ENCODE measurements at regions not wholly inside any gene's neighbourhood (a gene's known extent, or its start where the extent isn't known, plus 50 kb on each side); places are given as distances from the start of the nearest gene placed in this dataset.

DNA sequence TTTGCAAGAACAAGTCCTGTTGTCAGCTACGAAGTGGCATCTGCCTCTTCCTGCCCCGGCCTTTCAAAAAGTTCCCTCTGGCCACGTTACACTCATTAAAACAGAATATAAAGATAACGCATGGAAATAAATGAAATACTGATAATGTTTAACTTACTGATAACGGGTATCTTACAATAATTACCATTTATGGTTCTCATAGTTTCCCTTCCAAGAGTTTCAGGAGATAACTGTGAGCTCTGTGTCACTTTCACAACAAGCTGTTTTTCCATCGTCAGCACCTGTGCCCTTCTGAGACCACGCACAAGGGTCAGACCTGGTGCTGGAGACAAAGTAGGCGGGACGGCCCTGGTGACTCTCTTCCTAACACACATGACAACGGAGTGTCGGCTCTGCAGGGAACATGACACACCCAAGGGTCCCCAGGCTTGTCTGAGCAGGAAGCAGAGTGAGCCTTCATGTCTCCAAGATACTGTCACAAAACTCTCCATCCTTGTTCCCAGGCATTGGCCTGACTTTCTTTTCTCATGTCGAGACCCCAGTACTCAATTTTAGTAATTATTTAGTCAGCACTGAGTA, 86.2 kb upstream of the THBS2 start:
- DNase-seq = no peak

DNA sequence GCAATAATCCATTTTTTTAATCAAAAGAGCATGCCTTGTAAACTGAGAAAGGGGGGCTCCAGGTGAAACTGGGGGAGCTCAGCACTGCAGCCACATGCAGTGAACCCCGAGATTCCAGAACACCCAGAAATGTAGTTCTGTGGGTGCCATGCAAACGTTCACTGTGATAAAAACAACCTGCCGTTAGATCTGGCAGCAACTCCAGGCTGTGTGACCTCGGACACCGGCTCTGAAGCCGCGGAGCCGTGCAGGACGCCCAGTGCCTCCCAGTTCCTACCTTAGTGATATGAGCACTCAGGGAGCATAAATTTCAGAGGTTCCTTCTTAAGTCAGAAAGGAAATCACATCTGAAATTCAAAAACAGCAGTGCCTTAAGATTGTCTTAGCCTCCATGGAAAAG, 85.4 kb upstream of the THBS2 start:
- DNase-seq = no peak

DNA sequence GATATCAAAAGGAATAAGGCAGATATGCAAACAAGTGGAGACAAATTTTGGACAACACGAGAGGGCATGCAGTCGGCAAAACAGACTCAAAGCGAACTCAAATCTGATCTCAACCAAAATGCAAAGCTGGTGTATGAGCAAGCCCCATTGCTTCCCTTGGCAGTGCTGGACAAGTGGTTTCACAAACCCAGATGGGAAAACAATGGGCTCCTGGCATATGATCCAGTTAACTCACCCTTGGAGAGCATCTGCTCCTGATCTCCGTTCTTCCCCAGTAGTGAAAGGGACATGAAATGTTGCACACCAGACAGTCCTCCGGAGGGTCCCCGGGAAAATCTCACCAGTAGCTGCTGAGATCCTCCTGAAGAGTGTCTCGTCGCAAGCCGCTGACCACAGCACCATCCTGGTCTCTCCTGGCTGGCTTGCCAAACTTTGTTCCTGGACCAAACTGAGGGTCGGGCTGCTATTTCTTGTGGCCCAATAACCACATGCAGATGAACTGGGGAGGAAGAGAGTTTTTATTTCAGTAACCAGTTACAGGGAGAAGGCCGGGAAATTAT, 84.3 kb upstream of the THBS2 start:
- DNase-seq = no peak

DNA sequence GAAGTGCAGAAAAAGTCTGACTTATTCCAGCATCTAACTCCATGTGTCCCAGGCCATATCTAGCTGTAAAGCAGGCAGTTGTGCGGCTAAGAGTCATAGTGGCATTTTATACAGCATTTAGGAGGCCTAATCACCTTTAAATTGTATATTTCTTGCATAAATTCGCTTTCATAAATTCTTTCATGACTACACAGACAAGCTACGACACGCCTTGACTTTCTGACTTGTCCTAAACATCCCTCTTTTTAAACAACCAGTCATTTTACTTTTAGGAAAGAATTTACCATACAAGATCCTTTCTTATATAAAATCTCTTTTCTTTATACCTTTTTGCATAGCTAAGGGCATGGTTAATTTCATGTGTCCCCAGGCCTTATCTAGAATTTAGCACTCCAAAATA, 81.7 kb upstream of the THBS2 start:
- no peak for DNase-seq

DNA sequence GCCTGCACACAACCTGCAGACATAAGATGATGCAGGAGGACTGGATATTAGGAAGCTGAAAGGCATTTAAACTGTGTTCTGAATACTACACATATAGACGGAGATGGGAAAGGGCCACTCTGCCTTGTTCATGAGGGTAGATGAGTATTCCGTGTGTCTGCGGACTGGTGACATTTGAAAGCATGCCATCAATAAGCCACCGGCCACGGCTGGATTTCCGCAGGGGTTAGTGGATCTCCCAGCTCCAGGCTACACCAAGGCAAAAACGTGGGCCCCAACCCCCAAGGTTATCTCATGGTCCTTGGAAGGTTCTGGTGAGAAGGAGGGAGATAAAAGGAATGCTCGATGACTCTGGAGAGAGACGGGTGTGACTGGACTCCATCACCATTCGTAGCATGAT, 78.6 kb upstream of the THBS2 start:
- no peak for DNase-seq

DNA sequence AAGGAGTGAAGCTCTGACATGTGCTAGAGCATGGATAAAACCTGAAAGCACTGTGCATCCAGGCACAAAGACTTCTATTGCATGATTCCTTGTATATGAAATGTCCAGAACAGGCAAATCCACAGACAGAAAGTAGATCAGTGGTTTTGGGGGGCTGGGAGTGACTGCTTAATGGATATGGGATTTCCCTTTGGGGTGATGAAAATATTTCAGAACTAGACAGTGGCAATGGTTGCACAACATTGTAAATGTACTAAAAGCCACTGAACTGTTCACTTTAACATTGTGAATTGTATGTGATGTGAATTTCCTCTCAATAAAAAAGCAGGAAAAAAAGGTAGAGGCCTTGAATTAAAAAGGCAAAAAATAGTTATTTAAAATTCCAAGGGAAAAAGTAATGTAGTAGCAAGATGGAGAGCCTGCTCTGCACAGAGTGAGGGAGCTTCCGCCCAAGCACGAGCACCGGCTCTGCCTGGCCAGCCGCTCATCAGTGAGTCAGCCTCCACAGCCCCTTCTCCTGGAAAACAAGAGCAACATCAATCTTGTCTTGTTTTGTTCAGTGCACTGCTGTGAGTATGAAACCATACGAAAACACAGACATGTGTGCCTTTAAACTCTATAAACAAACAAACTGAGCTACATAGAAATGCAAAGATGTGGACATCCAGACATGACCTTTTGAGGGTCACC, 74.6 kb upstream of the THBS2 start:
- DNase-seq = no peak

DNA sequence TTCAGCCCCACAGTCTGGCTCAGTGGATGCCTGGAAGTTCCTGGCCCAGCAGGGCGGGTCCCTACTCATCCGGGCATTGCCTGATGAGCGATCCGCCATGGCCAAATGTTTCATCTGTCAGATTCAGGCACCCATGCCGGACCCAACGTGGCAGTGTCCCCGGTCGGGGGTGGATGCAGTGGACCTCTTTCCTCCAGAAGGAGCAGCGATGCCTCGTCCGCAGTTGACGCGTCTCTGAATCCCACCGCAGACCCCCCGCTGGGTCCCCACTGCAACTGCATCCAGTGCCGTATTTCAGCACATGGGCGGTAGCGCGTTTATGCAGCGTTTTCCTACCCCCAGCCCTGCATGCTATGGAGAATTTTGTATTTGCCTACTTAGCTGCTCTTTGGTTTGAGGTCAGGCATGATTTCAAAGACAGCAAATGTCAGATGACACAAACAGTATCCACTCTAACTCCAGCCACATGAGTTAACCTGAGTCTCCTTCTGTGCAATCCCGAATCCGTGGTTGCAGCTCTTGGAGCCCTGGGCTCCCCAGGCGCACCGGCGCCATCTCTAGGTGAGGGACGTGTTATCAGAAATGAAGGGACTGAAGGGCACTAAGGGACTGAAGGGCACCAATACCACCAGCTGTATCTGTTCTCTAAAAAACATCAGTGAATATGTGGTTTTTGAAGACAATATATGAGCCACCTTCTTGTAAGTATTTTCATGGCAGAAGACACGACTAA, 72.6 kb upstream of the THBS2 start:
- no peak for DNase-seq

DNA sequence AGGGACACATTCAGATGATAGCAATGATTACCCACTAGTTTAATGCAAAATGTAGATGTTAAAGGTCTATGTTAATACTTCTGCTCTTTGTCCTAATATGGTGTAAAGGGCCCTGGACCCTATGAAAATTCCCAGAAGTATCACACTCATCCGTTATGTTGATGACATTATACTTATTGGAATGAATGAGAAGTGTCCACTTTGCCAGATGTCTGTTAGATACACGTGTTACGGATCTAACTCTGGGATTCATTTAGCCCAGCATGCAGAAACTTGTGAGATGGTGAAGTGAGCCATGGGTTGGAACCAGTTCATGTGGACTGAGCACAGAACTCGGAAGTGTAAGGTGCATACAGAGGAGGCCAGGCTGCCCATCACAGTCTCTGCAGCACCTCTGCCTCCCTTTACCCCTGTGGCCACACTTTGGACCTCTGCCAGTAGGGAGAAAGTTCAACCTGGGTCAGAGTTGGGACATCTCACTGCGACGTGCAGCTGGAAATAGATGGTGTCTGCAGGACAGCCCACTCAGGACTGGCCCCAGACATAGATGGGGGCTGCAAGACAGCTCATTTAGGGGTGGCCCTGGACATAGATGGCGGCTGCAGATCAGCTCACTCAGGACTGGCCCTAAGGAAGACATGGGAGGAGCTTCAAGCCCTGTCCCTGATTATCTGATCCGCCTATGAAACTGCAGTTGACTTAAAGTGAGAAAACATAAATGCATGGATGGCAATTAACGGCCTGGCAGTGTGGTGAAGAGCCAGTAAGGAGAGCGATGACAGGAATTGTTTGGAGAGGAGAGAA, 71.2 kb upstream of the THBS2 start:
- DNase-seq = no peak

DNA sequence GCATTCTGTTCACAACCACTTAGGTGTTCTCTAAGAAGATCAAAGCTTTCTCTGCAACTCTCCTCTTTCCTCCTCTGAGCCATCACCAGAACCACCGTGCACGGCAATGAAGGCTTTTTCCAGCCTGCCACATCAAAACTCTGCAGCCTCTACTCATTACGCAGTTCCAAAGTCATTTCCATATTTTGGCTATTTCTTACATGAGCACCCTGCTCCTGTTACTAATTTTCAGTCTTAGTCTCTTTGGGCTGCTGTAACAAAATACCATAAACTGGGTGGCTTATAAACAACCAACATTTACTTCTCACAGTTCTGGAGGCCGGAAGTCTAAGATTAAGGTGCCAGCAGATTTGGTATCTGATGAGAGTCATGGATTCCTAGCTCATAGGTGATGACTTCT, 70.4 kb upstream of the THBS2 start:
- no peak for DNase-seq

DNA sequence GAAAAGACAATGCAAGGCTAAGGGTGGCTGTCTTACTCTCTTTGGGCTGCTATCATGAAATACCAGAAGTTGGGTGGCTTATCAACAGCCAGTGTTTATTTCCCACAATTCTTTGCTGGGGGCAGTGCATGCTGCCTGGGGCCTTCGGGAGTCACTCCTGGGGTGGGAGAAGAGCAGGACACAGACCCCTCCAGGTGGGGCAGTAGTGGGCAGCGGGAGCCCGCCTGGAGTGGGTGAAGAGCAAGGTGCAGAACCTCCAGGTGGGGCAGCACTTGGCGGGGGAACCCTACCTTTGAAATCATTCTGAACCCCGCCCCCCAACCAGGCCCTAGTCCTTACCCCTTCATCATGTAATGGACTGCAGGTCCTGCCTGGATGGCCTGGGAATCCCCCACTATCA, 69.6 kb upstream of the THBS2 start:
- DNase-seq = no peak

DNA sequence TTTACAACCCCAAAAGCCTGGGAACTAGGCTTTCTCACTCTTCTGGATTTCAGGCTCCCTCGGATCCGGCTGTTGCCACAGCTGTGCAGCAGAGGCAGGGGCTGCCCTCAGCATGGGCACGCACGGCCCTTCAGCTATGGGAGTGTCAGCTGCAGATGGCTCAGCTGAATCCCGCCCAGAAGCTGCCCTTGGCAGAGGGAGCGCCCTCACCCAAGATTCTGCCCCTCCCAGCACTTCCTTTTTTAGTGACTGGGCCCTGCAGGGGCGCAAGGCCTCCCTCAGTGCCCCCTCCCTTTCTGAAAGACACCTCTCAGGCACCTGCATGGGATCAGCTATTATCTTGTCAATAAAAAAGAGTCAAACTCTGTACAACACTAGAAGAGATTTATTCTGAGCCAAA, 67.9 kb upstream of the THBS2 start:
- no peak for DNase-seq

DNA sequence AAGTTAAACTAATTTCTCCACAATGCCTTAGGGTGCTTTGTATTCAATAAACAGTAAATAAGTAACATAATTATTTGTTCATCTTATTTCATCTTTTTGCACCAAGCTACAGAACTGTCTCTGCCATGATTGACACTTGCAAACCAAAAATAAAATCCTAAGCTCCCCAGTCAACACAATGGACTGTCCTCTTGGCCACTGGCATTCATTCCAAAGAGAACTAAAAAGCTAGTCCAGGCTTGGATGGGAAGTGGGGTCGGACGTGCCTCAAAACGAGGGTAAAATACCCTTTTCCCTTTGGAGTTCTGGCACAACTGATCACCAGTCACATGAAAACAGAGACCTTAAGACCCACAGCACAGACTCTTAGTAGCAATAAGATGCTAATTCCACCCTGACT, 66.4 kb upstream of the THBS2 start:
- no peak for DNase-seq

DNA sequence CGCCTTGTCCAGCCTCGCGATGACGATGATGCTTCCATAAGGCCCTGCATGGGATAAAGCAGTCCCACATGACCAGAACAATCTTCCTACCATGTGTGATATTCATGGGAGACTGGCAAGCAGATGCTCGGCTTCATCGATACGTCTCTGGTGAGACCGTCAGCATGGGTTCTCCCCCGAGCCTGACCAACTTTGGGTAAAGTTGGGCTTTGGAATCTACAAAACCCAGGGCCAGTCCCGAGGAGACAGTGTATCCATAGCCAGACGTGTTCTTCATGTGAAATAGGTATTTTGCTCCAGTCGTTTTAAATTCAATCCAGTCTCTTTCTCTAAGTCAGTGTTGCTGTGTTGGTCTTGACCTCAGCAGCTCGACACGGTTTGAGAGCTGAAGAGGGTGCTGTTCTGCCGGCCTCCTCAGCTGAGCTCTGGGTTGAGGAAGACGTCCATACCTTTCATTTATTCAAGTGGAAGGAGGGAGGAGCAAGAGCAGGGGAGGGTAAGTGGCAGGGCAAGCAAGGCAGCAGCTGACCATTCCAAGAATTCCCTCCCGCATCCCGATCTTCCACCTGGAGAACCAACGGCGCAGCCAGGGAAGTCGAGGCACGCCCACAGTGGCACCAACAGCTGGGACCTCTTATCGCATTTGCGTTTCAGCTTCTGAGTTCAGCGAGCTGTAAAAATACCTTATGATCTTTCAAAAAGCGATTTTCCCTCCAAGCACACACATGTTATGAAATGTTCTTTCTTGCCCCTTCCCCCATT, 64.0 kb upstream of the THBS2 start:
- DNase-seq = peak; percentile 51

DNA sequence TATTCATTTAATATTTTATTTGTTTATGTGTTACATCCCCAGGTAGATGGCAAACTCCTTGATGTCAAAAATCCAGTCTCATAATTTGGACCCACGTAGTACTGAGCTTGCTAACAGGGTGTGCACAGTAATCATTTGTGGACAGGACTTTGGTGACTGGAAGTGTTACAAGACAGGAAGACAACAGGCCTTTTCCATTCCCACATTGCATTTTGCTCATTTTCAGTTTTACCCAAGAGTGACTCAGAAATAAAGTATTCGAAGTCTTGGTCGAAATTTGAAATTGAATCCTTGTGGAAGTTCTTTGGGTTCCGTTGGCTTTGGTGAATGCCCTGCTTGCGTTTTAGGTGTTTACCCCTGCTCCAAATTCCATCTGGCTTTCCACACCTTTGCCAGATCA, 63.0 kb upstream of the THBS2 start:
- DNase-seq = no peak

DNA sequence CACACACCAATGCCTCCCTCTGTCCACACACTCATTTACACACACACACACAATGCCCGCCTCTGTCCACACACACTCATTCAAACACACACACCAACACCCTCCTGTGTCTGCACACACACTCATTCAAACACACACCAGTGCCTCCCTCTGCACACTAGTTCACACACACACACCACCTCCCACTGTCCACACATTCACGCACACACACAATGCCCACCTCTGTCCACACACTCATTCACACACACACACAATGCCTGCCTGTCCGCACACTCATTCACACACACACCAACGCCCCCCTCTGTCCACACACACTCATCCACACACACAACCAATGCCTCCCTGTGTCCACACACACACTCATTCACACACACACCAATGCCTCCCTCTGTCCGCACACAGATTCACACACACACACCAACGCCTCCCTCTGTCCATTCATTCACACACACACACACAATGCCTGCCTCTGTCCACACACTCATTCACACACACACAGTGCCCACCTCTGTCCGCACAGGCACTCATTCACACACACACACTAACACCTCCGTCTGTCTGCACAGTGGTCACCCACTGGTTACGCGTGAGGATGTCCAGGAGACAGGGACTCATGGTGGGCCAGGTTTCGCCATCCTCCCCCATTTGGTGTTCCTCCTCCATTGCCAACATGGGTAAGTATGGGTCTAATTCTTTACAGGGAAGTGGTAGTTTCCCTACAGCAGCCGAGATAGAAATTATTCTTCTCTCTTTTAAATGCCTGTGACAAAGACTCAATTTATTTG, 62.4 kb upstream of the THBS2 start:
- DNase-seq = no peak

DNA sequence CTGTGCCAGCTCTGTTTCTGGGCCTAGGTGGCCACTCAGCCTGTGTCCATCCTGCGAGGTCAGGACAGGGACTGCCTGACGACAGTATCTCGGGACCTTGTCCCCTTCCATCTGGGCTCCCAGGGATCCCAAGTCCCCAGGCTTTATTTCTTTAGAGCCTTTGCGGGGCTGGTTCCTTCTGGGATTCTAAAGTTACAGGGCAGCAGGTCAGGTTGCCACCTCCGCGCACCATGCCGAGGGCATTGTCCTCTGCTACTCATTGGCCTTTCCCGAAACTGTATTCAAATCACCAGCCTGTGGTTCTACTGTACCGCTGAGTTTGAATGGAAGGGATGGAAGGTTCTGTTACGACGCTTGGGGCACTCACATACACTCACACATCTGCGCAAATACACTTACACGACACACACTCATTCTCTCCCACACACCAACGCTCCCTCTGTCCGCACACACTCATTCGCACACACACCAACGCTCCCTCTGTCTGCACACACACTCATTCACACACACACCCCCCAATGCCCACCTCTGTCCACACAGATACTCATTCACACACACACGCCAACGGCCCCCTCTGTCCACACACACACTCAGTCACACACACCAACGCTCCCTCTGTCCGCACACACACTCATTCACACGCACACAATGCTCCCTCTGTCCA, 59.8 kb upstream of the THBS2 start:
- DNase-seq = no peak

DNA sequence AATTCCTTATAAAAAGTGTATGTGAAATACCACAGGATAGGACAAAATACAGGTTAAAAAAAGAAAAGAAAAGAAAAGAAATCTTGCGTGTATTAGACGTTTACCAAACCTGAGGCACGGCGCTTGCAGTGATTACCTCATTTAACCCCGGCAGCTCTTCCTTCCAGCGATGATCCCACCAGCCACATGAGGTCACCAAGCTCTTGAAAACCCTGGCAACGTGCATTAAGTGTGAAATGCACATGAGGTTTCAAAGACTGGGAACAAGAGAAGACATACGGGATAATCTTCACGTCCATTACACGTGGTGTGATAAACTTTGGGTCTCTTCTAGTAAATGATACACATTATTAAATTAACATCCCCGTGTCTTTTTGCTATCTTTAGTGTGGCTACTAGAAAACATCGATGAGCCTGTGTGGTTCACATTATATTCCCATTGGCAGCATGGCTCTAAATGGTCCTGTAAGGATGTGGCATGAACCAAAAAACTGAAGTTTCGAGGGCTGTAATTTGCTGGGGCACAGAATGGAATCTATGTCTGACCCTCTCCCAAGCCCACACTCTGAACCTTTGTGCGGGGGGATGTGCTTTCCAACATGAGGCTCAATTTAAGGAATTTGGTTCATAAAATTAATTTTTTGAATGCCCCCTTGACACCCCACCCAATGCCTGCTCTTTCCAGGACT, 59.2 kb upstream of the THBS2 start:
- no peak for DNase-seq

DNA sequence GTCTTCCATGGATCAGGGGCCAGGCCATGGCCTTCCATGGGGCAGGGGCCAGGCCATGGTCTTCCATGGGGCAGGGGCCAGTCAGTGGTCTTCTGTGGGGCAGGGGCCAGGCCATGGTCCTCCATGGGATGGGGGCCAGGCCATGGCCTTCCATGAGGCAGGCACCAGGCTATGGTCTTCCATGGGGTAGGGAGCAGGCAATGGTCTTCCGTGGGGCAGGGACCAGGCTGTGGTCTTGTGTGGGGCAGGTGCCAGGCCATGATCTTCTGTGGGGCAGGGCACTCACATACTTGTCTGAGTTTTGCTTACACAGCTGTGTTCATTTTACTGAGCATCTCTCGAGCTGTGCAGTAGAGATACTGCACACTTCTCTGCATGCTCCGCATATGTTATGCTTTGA, 57.3 kb upstream of the THBS2 start:
- no peak for DNase-seq

All from skin of body (tissue), 1 donor.